RKO (cell line): ENCODE measurements at regions not wholly inside any gene's neighbourhood (a gene's known extent, or its start where the extent isn't known, plus 50 kb on each side); places are given as distances from the start of the nearest gene placed in this dataset.
"Not testable (repeated sequence)": the region's sequence is repeated elsewhere in the genome, so short reads cannot be mapped to it uniquely, and the experiment has no call there.

Experiments used
- DNase-seq: peaks from one replicate; pipeline ENCODE4 v3.0.0-alpha.2; 2016; ENCODE audit warnings: low spot score

DNA sequence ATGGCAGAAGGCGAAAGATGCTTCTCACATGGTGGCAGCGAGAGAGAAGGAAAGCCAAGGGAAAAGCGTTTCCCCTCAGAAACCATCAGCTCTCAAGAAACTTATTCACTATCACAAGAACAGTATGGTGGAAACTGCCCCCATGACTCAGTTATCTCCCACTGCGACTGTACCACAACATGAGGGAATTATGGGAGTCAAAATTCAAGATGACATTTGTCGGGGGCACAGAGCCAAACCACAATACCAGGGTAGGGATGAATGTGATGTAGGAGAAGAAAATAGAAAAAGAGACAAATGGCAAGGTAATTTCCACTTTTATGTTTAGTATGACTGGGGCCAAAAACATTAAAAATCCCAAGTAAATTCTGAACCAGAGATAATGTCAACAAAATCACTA is 216.8 kb downstream of the TRIM36 start:
- no peak for DNase-seq

DNA sequence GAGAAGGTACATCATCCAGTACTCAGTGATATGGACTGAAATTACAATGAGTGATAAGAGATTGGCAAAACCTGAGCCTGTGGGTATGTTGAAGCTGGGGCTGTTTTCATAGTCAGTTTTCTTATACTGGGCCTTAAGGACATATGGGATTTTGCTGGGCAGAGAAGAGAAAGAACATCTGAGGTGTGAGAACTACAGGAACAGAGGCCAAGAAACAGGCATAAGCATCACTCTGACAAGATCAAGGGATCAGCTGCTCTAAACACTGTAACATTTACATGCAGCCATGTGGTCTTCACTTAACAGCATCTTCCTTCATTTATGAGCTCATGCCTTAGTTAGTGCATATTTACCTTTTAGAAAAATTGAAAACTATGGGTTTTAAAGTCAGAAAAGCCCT is 220.0 kb downstream of the TRIM36 start:
- no peak for DNase-seq

DNA sequence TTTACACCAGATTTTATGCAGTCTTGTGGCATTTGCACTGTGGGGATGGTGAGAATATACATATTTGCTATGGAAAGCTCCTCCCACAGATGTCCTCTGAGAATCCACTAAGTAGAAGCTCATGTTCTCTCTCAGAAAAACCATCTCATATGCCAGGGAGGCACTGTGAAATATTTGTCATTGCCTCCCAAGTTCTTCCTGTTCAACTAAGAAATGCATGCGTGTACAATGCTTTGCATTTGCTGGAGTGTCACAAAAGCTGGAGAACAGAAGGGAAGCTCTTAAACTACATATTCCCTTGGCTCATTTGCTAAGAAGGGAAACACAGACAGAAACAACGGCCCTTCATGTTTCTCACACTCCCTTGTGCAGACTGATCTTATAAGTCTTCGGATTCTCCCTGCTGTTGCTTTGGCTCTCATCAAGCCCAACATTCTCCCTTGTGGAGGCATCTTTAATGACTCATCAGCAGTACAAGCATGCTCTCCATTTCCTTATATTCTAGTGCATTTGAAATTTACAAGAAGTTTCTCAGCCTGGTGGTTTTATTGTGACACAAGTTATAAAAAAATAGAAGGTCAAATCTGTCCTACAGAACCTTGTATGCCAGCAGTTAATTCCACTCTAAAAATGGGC is 220.6 kb downstream of the TRIM36 start:
- no peak for DNase-seq

DNA sequence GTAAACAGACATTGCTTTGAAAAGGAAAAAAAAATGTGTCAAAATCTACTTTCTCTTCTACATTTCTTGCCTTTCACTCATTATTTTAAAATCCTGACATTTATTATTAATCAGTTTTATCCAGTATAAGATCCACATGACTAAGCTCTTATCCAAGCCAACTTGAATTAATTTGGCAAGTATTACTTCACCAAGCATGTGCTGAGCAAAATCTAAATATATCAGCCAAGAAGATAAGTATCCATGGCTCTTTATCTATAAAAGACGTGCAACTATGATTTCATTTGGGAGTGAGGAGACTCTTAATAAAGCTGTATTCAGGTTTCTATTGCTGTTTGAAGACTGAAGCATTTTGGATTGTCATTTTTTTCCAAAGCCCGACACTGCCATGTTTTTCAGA is 221.3 kb downstream of the TRIM36 start:
- no peak for DNase-seq

DNA sequence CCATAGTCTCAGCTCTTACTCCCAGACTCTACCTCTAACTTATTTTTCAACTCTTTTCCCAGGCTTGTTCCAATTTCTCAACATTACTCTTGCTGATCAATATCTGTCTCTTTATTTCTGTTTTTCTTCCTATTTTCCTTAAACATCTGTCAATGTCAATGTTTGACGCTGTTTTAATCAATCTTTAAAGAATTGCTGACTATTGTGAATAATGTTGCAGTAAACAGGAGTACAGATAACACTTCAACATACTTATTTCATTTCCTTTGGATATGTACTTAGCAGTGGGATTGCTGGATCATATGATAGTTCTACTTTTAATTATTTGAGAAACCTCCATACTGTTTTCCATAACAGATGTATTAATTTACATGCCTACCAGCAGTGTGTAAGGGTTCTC is 229.0 kb downstream of the TRIM36 start:
- DNase-seq, result no peak

DNA sequence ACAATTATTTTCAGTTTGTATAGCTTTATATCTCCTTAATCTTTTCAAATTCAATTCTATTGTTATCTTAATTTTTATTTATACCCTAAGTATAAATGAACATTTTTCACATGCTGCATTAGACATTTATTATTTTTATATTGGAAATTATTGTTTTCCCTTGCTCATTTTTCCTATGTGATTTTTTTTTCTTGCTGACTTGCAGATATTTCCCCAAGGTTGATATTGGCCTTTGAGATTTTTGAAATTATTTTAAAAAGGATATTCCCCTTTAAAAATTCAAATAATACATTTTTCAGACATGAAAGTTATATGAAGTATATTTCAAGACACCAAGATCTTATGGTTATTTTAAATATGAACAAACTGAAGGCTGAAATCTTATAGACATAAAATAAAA is 234.2 kb downstream of the TRIM36 start:
- no peak for DNase-seq

DNA sequence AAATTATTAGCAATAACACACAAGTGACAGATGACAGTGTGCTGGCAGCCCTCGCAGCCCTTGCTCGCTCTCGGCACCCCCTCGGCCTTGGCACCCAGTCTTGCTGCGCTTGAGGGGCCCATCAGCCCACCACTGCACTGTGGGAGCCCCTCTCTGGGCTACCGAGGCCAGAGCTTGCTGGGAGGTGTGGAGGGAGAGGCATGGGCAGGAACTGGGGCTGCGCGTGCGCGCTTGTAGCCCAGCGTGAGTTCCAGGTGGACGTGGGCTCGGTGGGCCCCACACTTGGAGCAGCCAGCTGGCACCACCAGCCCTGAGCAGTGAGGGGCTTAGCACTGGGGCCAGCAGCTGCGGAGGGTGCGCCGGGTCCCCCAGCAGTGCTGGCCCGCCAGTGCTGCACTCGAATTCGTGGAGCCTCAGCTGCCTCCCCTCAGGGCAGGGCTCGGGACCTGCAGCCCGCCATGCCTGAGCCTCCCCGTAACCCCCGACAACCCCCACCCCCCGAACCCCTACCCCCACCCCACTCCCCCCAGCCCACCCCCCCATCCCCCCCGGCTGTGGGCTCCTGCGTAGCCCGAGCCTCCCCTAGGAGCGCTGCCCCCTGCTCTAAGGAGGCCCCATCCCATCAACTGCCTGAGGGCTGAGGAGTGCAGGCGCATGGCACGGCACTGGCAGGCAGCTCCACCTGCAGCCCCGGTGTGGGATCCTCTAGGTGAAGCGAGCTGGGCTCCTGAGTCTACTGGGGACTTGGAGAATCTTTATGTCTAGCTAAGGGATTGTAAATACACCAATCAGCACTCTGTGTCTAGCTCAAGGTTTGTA is 240.9 kb downstream of the TRIM36 start:
- DNase-seq, result no peak

DNA sequence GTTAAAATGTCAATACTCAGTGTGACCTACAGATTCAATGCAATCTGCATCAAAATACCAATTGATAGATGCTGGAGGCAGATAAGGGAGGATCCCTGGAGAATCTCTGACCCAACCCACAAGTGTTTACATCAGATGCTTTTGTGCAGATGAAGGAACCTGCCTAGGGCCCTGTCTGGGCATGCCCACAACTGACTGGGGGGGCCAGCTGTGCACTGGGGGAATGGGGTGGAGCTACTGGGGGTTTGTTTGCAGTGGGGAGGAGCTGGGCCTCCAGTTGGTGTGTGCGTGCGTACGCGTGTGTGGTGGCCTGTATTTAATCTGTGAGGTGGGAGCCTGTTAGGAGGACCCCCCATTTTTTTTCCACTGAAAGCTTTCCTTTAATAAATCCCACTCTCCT is 244.9 kb downstream of the TRIM36 start:
- no peak for DNase-seq

DNA sequence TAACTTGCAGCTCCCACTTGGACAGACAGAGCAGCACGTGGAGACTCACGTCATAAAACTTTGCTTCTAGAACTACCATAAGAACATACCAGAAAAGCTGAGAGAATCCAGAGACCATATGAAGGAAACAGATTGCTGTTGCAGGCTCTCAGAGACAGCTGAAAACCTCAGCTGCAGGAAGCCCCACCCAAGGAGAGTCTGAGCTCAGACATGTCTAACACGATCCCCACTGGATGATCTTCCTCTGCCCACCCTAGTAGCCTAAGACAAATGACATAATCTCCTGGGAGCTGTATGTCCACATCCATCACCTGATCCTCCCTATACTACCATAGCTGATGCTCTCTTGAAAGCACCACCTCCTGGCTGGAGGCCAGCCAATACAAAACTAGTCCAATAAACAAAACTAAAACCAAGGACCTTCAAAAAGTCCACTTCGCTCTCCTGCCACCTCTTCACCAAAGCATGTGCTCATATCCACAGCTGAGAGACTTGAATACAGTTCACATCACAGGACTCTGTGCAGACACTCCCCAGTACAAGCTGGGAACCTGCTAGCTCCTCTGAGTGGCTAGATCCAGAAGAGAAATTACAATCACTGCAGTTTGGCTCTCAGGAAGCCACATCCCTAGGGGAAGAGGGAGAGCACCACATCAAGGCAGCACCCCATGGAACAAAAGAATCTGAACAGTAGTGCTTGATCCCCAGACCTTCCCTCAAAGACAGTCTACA is 257.4 kb downstream of the TRIM36 start:
- no peak for DNase-seq

DNA sequence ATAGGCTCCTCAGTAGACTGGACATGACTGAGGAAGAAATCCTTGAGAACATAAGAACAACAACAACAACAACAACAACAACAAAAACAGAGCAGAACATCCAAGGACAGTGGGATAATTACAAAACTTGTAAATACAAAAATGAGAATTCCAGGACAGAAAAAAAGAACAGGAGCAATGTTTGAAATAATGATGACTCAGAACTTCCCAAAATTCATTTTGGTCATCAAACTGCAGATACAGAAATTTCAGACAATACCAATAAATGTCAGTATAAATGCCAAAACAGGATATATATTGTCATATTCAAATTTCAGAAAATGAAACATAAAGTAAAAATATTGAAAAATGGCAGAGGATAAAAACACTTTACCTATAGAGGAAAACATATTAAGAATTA is 259.0 kb downstream of the TRIM36 start:
- no peak for DNase-seq

DNA sequence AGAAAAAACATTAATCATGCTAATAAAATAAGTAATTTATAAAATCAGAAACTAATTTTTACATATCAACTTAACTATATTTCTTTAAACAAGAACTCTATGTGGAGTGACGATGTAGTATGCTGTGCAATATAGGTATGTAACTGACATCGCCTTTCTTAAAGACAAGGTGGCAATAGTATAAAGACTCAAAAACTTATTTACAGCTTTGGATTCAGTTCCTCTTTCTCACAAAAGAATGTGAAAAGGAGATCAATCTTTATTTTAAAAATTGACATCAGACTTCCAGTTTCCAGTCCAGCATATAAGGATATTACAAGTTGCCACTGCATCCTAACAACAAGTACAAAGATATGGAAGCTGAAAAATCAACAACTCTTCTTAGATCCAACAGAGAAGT is 260.3 kb downstream of the TRIM36 start:
- no peak for DNase-seq

DNA sequence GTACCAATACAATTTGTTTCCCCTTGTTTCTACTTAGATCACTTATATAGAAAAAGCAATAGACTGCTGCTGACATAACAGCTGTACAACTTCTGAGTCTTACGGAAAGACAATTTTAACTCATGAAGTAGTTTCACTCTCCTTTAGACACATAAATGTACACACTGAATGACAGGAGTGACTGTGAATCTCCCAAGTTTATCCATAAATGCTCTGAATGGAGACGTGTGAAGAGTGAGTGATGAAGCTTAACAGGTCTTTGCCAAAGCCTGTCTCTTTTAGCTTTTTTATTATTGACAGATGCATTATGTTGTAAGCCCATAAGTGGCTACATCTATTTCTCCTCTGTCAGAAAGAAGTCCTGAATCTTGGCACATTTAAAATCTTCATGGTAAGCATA is 265.9 kb downstream of the TRIM36 start:
- no peak for DNase-seq

DNA sequence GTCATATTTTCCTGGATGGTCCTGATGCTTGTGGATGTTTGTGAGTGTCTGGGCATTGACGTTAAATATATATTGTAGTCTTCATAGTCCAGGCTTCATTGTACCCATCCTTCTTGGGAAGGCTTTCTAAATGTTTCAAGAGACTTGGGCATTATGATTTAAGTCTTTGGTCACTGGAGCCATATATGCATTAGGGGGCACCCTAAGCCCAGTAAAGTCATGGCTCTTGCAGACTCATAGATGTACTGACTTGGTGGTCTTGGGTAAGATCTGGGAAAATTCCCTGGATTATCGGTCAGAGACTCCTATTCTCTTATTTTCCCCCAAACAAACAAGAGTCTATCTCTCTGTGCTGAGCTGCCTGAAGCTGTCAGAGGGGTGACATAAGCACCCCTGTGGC is 271.1 kb downstream of the TRIM36 start:
- peak; percentile 8 for DNase-seq

DNA sequence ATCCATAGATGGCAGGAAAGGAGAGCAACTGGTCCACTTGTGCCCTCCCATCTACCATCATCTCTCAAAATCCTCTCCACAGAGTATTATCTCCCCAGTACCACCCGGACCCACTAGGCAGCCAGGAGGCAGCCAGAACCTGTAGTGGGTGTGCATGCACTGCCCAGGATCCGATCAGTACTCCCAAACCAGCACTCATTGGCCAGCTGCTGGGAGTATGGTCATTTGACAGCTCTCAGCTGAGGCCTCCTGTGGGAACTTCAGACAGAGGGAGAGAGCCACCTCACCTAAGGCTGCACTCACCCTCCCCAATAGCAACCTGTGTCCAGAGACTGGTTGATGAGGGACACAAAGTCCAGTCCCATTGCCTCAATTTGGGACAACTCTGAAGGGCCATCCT is 286.0 kb downstream of the TRIM36 start:
- no peak for DNase-seq

DNA sequence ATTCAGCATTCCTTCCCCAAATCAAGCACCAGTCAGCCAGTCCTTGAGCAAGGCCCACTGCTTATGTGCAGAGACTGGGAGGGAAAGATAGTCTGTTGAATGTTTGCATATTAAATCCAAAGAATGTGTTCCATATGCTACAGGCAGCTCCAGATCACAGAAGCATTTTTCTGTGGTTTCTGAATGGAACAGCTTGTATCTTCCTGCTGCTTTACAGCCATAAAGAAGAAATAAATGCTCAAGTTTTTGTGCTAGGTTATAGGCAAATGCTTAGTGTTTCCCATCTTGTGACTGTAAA is 310.3 kb downstream of the TRIM36 start:
- no peak for DNase-seq

DNA sequence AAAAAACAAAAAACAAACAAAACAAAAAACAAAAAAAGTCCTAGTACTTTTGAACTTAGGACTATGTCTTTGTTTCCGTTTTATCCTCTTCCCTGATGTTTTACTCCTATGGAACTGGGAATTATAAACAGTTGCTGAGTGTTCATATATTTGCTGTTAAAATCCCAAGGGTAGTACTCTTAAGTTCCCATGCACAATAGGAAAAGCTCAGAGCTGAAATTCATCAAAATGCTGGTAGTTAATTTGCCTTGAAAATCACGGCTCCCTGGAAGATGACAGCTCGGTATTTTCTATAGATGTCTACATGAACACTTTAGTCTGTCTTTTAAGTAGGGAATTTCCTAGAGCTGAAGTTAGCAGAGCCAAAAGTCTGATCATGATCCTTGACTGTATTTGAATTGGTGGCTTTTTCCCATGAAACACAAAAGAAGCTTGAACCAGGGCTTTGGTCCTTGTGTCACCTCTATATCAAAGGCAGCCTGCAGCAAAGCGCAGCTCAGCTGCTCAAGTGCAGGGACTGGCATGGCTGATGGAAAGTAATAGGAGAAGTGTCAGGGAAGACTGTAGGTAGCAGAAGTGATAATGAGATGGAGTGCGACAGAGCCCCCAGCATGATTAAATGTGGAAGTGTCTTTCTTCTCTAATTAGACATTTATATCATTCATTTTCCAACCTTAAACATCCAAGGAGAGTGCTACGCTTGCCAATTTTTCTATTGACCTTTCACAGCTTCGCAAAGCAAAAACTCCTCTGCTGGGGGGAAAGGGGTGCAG is 310.9 kb downstream of the TRIM36 start:
- DNase-seq, result no peak

DNA sequence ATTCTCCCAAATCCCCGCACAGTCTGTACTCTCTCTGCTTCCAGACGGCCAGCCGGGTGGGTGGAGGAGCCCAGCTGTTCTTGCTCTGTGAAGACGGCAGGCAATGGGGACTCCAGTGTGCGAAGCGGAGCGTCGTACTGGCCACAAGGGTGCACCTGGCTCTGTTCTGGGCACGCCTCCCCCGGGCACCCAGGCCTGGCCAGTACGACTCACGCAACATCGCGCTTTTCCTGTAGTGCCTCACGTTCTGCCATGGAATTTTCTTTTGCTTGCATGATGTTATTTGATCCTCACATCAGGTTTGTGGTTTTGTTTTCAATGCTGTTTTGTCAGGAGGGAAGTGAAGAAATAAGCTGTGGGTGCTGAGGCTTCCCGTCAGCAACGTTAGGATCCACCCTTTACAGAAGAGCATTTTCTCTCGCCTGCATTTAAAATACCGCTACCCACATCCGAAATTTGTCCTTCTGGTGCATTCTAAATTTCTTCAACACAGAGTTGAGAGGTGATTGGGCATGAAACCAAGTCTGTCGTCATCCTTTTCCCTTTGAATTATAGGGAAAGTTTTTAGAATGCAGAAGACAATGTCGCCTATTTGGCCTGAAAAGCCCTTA is 311.7 kb downstream of the TRIM36 start:
- no peak for DNase-seq

DNA sequence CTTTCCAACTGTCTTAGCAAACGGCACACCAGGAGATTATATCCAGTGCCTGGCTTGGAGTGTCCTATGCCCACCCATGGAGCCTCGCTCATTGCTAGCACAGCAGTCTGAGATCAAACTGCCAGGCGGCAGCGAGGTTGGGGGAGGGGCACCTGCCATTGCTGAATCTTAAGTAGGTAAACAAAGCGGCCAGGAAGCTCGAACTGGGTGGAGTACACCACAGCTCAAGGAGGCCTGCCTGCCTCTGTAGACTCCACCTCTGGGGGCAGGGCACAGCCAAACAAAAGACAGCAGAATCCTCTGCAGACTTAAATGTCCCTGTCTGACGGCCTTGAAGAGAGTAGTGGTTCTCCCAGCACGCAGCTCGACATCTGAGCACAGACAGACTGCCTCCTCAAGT is 325.0 kb downstream of the TRIM36 start:
- DNase-seq, result not testable (repeated sequence)

DNA sequence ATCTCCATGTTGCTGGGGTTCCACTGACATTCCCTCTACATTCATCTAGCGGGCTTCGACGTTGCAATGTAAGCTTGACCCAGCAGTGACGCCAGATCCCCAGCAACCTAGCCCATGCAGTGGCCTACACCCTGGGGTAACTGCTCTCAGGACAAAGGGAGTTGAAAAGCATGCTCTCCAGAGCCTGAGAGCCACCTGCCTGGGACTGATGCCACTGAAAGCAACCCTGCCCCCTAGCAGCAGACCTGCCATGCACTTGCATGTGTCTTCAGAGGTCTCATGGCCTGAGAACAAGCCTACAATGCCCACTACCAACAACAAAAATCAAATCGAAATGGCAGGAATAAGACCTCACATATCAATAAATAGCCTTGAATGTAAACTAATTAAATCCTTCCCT is 330.3 kb downstream of the TRIM36 start:
- no peak for DNase-seq

DNA sequence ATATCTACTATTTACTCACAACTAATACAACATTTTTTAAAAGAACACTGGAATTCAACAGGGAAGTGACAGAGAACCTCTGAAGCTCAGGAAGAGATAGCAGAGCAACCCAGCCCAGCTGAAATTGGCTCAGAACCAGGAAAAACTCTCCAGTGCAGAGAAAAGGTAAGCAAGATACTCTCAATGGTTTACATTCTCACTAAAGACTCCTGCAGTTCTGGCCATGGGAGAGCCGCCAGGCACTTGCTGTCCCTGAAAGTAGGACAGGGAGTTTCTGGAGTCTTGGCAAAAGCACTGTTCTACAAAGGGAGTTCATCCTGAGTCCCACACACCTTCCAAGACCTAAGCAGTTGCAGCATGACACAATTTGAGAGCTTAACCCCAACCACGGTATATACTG is 330.8 kb downstream of the TRIM36 start:
- no peak for DNase-seq

DNA sequence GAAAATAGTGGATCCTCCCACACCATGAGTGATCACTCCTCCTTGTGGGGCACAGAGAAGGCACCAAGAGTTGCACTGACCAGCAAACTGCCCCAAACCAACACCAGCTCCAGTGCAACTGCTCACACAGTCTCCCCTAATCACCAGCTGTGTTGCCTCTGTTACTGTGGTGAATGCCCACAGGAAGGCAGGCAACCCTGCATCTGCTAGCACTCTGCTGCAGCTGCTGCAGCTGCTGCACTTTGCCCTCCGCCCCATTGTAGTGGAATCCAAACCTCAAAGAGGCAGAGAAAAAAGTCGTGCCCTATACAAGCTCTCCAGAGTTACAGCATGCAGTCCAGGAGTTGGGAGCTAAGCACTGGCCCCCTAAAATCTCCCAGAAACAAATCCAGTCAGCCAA is 339.6 kb downstream of the TRIM36 start:
- no peak for DNase-seq

DNA sequence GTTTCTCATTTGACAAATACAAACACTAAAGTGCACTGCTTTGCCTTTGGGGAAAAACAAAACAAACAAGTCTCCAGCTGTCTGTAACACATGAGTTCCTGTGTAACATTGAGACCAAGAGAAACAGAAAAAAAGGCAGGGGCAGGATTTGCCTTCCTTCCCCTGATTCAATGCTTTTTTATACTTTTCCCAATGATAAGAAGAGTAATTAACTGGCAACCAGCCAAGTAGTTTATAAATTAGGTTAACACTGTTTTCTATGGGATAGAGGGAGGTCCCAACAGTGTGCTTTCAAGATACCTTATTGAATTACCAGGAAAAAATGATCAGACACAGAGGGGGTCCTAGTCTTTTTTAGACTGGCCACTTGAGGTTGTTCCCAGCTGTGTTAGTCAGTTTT is 346.8 kb downstream of the TRIM36 start:
- no peak for DNase-seq
